Body of pancreas (tissue), 4 donors: ENCODE measurements at regions not wholly inside any gene's neighbourhood (a gene's known extent, or its start where the extent isn't known, plus 50 kb on each side); places are given as distances from the start of the nearest gene placed in this dataset.

ENCODE experiments used
- POLR2A ChIP-seq, 3 donors: fragments of 450-650 bp; IDR thresholded peaks; one replicate each; pipeline ENCODE4 v1.6.1; 2016; ENCODE audit warnings: antibody characterized with exemption in 3 of 3, mild to moderate bottlenecking in 2 of 3
- TF ChIP-seq, protein P1 (sequence below), 7 experiments: fragments of 450-650 bp in 4 of 7; fragments of 200-600 bp in 3 of 7; sonication (generic) in 3 of 7; IDR thresholded peaks; one replicate each; pipeline ENCODE4 v1.5.1; 2016 to 2019; ENCODE audit warnings: antibody characterized with exemption in 7 of 7

DNA sequence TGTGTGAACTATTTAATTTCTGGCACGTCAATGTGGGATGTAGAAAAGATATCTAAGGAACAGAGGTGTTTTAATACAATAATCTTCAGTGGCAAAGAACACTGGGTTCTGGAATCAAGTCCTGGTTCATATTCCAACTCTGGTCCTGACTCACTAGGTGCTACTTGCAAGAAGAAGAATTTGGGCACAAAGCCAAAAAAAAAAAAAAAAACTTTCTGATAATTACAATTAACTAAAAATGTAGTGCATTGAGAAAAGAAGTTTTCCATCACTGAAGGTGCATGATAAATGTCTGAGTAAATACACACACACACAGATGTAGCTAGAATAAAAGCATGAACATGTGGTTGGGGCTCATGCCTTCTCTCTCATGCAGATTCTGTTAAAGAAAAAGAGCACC lies 424.4 kb upstream of the REG3G start:
- no peak for TF ChIP-seq POLR2A (IDR thresholded peaks at IDR 0.05)
- TF ChIP-seq, protein P1, sequence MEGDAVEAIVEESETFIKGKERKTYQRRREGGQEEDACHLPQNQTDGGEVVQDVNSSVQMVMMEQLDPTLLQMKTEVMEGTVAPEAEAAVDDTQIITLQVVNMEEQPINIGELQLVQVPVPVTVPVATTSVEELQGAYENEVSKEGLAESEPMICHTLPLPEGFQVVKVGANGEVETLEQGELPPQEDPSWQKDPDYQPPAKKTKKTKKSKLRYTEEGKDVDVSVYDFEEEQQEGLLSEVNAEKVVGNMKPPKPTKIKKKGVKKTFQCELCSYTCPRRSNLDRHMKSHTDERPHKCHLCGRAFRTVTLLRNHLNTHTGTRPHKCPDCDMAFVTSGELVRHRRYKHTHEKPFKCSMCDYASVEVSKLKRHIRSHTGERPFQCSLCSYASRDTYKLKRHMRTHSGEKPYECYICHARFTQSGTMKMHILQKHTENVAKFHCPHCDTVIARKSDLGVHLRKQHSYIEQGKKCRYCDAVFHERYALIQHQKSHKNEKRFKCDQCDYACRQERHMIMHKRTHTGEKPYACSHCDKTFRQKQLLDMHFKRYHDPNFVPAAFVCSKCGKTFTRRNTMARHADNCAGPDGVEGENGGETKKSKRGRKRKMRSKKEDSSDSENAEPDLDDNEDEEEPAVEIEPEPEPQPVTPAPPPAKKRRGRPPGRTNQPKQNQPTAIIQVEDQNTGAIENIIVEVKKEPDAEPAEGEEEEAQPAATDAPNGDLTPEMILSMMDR (IDR thresholded peaks at IDR 0.05) = no peak
